ENCODE measurements at regions not wholly inside any gene's neighbourhood (a gene's known extent, or its start where the extent isn't known, plus 50 kb on each side); places are given as distances from the start of the nearest gene placed in this dataset.

DNA sequence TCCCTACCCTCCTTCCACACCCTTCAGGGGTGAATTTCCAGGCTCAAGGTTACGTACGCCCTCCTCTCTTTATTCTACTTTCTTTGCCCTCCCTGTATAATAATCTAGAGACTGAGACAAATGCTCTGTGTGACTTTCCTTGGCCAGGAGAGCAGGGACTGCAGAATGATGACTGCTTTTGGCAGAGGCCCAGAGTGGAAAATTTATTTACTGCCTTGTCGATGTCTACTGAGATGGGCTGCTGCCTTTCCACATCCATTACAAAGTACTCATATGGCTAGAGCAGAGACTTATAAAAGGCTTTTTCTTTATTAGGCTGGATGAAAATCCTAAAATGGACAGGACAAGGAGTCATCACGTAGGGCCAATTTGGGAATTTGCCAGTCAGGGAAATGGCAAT is 576.2 kb downstream of the TUSC7 start:
- TF ChIP-seq, protein P1, sequence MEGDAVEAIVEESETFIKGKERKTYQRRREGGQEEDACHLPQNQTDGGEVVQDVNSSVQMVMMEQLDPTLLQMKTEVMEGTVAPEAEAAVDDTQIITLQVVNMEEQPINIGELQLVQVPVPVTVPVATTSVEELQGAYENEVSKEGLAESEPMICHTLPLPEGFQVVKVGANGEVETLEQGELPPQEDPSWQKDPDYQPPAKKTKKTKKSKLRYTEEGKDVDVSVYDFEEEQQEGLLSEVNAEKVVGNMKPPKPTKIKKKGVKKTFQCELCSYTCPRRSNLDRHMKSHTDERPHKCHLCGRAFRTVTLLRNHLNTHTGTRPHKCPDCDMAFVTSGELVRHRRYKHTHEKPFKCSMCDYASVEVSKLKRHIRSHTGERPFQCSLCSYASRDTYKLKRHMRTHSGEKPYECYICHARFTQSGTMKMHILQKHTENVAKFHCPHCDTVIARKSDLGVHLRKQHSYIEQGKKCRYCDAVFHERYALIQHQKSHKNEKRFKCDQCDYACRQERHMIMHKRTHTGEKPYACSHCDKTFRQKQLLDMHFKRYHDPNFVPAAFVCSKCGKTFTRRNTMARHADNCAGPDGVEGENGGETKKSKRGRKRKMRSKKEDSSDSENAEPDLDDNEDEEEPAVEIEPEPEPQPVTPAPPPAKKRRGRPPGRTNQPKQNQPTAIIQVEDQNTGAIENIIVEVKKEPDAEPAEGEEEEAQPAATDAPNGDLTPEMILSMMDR (IDR thresholded peaks at IDR 0.05), result no peak
- Mint-ChIP-seq H3K27me3 (ENCODE audit: insufficient read depth) (no peaks in the 10 kb centered on the region), H3K9me3 (peaks cover 35% of the 10 kb centered on the region), H3K4me3 (no peak overlapping the region), H3K27ac (no peak overlapping the region), H3K4me1 (ENCODE audit: low read depth) (no peaks in the 10 kb centered on the region), H3K36me3 (ENCODE audit: low read depth) (no peaks in the 10 kb centered on the region)
- DNase-seq, result no peak

DNA sequence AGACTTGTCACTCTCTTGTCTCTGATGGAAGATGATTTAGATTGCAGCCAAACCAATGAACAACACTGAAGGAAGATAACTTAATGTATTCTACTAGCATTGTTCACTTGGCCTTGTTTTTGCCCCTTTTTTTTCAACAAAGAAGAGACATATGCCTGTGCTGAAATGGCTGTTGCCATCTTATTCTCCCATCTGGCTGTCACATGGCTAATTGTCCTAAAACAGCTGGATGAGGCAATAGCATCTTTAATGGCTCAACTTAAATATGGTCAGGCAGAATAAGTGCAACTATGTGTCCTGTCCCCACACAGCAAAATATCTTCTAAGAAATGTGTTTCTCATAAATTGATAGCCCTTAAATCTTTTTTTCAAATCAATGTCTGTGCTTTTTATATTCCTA is 576.9 kb downstream of the TUSC7 start:
- Mint-ChIP-seq H3K27me3 (ENCODE audit: insufficient read depth) (no peaks in the 10 kb centered on the region), H3K9me3 (peaks cover 35% of the 10 kb centered on the region), H3K4me1 (ENCODE audit: low read depth) (no peaks in the 10 kb centered on the region), H3K27ac (no peak overlapping the region), H3K36me3 (ENCODE audit: low read depth) (no peaks in the 10 kb centered on the region), H3K4me3 (no peak overlapping the region)
- DNase-seq, result no peak
- TF ChIP-seq, protein P1 (IDR thresholded peaks at IDR 0.05), result no peak

DNA sequence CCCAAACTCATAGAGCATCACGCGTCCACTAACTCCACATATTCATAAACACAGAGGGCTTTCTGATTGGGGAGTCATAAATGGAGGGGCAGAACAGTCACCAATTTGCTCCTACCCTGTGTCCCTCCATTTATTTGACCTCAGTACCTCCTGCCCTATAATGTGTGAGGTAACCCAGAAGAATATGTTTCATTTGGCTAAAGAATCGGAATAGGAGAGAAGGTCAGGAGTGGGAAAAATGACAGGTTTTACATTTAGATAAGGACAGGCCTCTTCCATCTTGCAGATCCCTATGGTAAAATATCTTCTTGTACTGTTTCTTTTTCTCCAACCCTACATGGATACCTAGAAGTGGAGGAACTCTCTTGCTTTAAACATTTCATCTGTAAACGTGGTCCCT is 578.0 kb downstream of the TUSC7 start:
- no peaks in the 10 kb centered on the region for H3K36me3 Mint-ChIP-seq (ENCODE audit: low read depth)
- H3K4me1 Mint-ChIP-seq (ENCODE audit: low read depth), result no peaks in the 10 kb centered on the region
- peaks cover 35% of the 10 kb centered on the region for H3K9me3 Mint-ChIP-seq
- DNase-seq, result no peak
- H3K27ac Mint-ChIP-seq, result no peak overlapping the region
- TF ChIP-seq, protein P1 (IDR thresholded peaks at IDR 0.05), result no peak
- no peak overlapping the region for H3K4me3 Mint-ChIP-seq
- no peaks in the 10 kb centered on the region for H3K27me3 Mint-ChIP-seq (ENCODE audit: insufficient read depth)

DNA sequence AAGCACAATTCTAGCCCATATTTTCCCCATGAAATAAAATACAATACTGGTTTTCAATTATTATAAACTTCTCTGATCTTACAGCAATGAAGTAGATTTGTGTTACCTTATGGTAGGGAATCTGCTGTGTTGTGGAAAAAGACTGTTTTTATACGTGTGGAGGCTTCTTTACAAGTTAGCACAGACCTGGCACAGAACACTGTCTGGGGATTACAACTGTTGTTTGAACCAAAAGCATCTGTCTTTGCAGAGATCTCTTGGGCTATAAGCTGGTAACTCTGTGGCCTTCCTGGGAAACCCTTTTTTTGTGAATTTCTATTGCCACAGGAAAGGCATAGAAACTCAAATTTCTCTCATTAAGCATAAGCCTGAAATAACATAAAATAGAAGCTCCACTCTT is 581.9 kb downstream of the TUSC7 start:
- no peak overlapping the region for H3K4me3 Mint-ChIP-seq
- H3K36me3 Mint-ChIP-seq (ENCODE audit: low read depth), result no peaks in the 10 kb centered on the region
- no peak overlapping the region for H3K27ac Mint-ChIP-seq
- H3K4me1 Mint-ChIP-seq (ENCODE audit: low read depth), result no peaks in the 10 kb centered on the region
- no peaks in the 10 kb centered on the region for H3K27me3 Mint-ChIP-seq (ENCODE audit: insufficient read depth)
- TF ChIP-seq, protein P1 (IDR thresholded peaks at IDR 0.05), result no peak
- no peak for DNase-seq
- H3K9me3 Mint-ChIP-seq, result peaks cover 40% of the 10 kb centered on the region

DNA sequence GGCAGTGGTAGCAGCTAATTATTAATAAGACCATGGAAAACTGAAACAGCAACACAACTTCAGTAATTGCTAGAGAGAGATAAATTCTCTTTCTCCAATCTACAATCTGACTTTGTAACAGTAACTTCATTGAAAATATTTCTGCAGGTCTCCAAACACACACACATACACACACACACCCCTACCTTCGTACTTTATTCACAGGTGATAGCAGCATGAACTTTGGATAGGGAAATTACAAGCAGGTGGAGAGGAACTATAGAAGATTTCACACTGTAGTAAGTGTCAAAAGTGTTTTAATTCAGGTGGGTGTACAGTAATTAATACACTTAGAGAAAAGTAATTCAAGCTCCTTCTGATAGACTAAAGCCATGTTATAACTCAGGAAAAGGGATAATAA is 587.5 kb downstream of the TUSC7 start:
- no peak overlapping the region for H3K4me3 Mint-ChIP-seq
- H3K9me3 Mint-ChIP-seq, result peaks cover 34% of the 10 kb centered on the region
- no peak for DNase-seq
- H3K27me3 Mint-ChIP-seq (ENCODE audit: insufficient read depth), result no peaks in the 10 kb centered on the region; the same call in 1 of the 2 replicates
- H3K27ac Mint-ChIP-seq, result no peak overlapping the region
- H3K4me1 Mint-ChIP-seq (ENCODE audit: low read depth), result no peaks in the 10 kb centered on the region
- TF ChIP-seq, protein P1 (IDR thresholded peaks at IDR 0.05), result no peak
- no peaks in the 10 kb centered on the region for H3K36me3 Mint-ChIP-seq (ENCODE audit: low read depth)

DNA sequence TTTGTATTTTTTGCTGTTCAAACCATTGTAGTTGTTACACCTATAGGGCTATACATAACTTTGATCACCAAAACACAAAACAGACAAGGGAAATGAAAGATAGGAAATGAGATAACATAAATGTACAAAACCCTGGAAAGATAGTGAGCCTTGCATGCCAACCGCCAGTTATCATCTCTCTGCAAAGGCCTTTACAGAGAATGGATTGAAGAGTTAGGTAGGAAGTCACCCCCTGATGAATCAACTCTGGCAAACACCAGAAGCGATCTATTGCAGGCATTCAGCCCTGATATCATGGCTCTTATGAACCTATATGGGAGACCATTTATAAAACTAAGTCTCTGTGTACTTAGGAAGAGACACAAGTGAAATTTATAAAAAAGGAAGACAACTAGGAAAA is 588.0 kb downstream of the TUSC7 start:
- no peaks in the 10 kb centered on the region for H3K4me1 Mint-ChIP-seq (ENCODE audit: low read depth)
- peaks cover 34% of the 10 kb centered on the region for H3K9me3 Mint-ChIP-seq
- no peak overlapping the region for H3K27ac Mint-ChIP-seq
- TF ChIP-seq, protein P1 (IDR thresholded peaks at IDR 0.05), result no peak
- no peaks in the 10 kb centered on the region for H3K36me3 Mint-ChIP-seq (ENCODE audit: low read depth)
- no peak for DNase-seq
- no peaks in the 10 kb centered on the region; the same call in 1 of the 2 replicates for H3K27me3 Mint-ChIP-seq (ENCODE audit: insufficient read depth)
- H3K4me3 Mint-ChIP-seq, result no peak overlapping the region
